H1 (cell line): ENCODE measurements at regions not wholly inside any gene's neighbourhood (a gene's known extent, or its start where the extent isn't known, plus 50 kb on each side); places are given as distances from the start of the nearest gene placed in this dataset.

Experiments used
- ASH2L ChIP-seq: fragments of 200-600, 300-600 bp; sonication (generic); IDR thresholded peaks from one replicate; pipeline ENCODE4 v1.7.1; 2017; ENCODE audit warnings: low read length
- CHD1 ChIP-seq: IDR thresholded peaks from 2 replicates; pipeline ENCODE4 v1.6.1; 2012; ENCODE audit warnings: low read depth, low read length, improper control_type of control experiment
- EP300 ChIP-seq, 2 experiments: IDR thresholded peaks; 1 replicate in 1 of 2; 2 replicates in 1 of 2; pipeline ENCODE4 v1.6.1; 2011 to 2012; ENCODE audit warnings: low read depth in 2 of 2, low read length in 2 of 2, mild to moderate bottlenecking in 2 of 2, borderline replicate concordance in 1 of 2, inconsistent platforms in 1 of 2, moderate library complexity in 1 of 2
- EZH2 ChIP-seq: fragments of 200-600 bp; sonication (generic); IDR thresholded peaks from 2 replicates; pipeline ENCODE4 v1.7.1; 2012; ENCODE audit warnings: low read depth, mild to moderate bottlenecking, moderate library complexity, low read length, inconsistent platforms; ENCODE audit not compliant: severe bottlenecking
- HDAC6 ChIP-seq: IDR thresholded peaks from one replicate; pipeline ENCODE4 v1.7.1; 2012; ENCODE audit warnings: low read depth, mild to moderate bottlenecking, inconsistent platforms, low read length, moderate library complexity
- NANOG ChIP-seq: IDR thresholded peaks from 2 replicates; pipeline ENCODE4 v1.6.1; 2011; ENCODE audit warnings: low read length, low read depth, mild to moderate bottlenecking, inconsistent platforms; ENCODE audit not compliant: insufficient read depth, poor library complexity, severe bottlenecking
- POLR2A ChIP-seq, 2 experiments: IDR thresholded peaks; 1 replicate in 1 of 2; 2 replicates in 1 of 2; pipeline ENCODE4 v1.6.1; 2011; ENCODE audit warnings: low read depth in 2 of 2, low read length in 2 of 2, mild to moderate bottlenecking in 2 of 2; ENCODE audit errors: control extremely low read depth in 1 of 2
- RFX5 ChIP-seq: IDR thresholded peaks from 2 replicates; pipeline ENCODE4 v1.6.1; 2011; ENCODE audit warnings: low read depth, low read length, improper control_type of control experiment, borderline replicate concordance
- TBP ChIP-seq: IDR thresholded peaks from 2 replicates; pipeline ENCODE4 v1.6.1; 2011; ENCODE audit warnings: low read depth, low read length, improper control_type of control experiment
- ZNF274 ChIP-seq: IDR thresholded peaks from 2 replicates; pipeline ENCODE4 v1.7.0; 2012; ENCODE audit warnings: low read length, borderline replicate concordance; ENCODE audit errors: extremely low read depth
- TF ChIP-seq, protein P1 (sequence below), 3 experiments: IDR thresholded peaks; 1 replicate in 2 of 3; 2 replicates in 1 of 3; pipeline versions ENCODE4 v1.5.1 to v1.6.1; 2011; ENCODE audit warnings: low read length in 3 of 3, mild to moderate bottlenecking in 3 of 3, inconsistent platforms in 2 of 3, low read depth in 1 of 3, moderate library complexity in 1 of 3; ENCODE audit not compliant: insufficient read depth in 1 of 3; ENCODE audit errors: control extremely low read depth in 1 of 3
- TF ChIP-seq, protein P2 (sequence below): IDR thresholded peaks from 2 replicates; pipeline ENCODE4 v1.6.1; 2011; ENCODE audit warnings: low read length, improper control_type of control experiment
- TF ChIP-seq, protein P3 (sequence below): IDR thresholded peaks from 2 replicates; pipeline ENCODE4 v1.6.1; 2011; ENCODE audit warnings: low read depth, mild to moderate bottlenecking, low read length; ENCODE audit not compliant: insufficient read depth

DNA sequence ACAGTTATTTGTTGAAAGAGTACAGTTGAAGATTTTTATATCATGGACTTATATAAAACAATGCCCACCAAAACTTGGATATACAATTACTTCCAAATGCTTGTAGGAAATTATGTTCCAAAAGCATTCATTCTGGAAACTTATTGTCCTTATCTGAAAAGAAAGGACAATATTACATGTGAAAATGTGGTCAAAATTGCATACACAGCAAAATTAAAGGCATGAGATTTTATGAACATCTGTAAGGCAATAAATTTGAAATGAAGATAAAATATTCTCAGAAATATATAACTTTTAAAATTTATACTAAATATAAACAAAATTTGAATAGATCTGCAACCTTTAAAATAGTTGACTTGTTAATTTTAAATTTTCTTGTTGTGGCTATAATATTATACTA is 1173.8 kb downstream of the NLGN4X start:
- TF ChIP-seq, protein P1, sequence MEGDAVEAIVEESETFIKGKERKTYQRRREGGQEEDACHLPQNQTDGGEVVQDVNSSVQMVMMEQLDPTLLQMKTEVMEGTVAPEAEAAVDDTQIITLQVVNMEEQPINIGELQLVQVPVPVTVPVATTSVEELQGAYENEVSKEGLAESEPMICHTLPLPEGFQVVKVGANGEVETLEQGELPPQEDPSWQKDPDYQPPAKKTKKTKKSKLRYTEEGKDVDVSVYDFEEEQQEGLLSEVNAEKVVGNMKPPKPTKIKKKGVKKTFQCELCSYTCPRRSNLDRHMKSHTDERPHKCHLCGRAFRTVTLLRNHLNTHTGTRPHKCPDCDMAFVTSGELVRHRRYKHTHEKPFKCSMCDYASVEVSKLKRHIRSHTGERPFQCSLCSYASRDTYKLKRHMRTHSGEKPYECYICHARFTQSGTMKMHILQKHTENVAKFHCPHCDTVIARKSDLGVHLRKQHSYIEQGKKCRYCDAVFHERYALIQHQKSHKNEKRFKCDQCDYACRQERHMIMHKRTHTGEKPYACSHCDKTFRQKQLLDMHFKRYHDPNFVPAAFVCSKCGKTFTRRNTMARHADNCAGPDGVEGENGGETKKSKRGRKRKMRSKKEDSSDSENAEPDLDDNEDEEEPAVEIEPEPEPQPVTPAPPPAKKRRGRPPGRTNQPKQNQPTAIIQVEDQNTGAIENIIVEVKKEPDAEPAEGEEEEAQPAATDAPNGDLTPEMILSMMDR (IDR thresholded peaks at IDR 0.05; ENCODE audit: control extremely low read depth in 1 of 3, insufficient read depth in 1 of 3, low read depth in 1 of 3, low read length in 3 of 3), result no peak
- TF ChIP-seq, protein P2, sequence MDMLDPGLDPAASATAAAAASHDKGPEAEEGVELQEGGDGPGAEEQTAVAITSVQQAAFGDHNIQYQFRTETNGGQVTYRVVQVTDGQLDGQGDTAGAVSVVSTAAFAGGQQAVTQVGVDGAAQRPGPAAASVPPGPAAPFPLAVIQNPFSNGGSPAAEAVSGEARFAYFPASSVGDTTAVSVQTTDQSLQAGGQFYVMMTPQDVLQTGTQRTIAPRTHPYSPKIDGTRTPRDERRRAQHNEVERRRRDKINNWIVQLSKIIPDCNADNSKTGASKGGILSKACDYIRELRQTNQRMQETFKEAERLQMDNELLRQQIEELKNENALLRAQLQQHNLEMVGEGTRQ, result no peak
- TF ChIP-seq HDAC6 (no peak), RFX5 (no peak), ZNF274 (no peak), EP300 (IDR thresholded peaks at IDR 0.05; ENCODE audit: borderline replicate concordance in 1 of 2, low read depth in 2 of 2, low read length in 2 of 2) (no peak), NANOG (no peak), CHD1 (no peak), POLR2A (IDR thresholded peaks at IDR 0.05; ENCODE audit: control extremely low read depth in 1 of 2, low read depth in 2 of 2, low read length in 2 of 2) (no peak), EZH2 (no peak), ASH2L (no peak), TBP (no peak)
- TF ChIP-seq, protein P3, sequence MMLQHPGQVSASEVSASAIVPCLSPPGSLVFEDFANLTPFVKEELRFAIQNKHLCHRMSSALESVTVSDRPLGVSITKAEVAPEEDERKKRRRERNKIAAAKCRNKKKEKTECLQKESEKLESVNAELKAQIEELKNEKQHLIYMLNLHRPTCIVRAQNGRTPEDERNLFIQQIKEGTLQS, result no peak
